ENCODE measurements at regions not wholly inside any gene's neighbourhood (a gene's known extent, or its start where the extent isn't known, plus 50 kb on each side); places are given as distances from the start of the nearest gene placed in this dataset.

- no peak for TF ChIP-seq CTCF (IDR thresholded peaks at IDR 0.05; ENCODE audit: unreplicated experiment in 3 of 3)
- Mint-ChIP-seq H3K27me3 (ENCODE audit: low read depth) (no peaks in the 10 kb centered on the region), H3K36me3 (ENCODE audit: low read depth) (no peaks in the 10 kb centered on the region), H3K27ac (no peak overlapping the region), H3K4me3 (no peak overlapping the region), H3K9me3 (no peaks in the 10 kb centered on the region), H3K4me1 (no peaks in the 10 kb centered on the region)
These were observed 290.9 kb downstream of the LRRIQ3 start for GRCh38 chr1:73907051-73907450.

GRCh38 chr1:73903092-73903491, 294.9 kb downstream of the LRRIQ3 start:
- no peak overlapping the region for H3K4me3 Mint-ChIP-seq
- no peaks in the 10 kb centered on the region for H3K9me3 Mint-ChIP-seq
- H3K4me1 Mint-ChIP-seq: no peaks in the 10 kb centered on the region
- TF ChIP-seq CTCF (IDR thresholded peaks at IDR 0.05; ENCODE audit: unreplicated experiment in 3 of 3): no peak
- H3K36me3 Mint-ChIP-seq (ENCODE audit: low read depth): no peaks in the 10 kb centered on the region
- no peaks in the 10 kb centered on the region for H3K27me3 Mint-ChIP-seq (ENCODE audit: low read depth)
- H3K27ac Mint-ChIP-seq: no peak overlapping the region

- no peaks in the 10 kb centered on the region for H3K4me1 Mint-ChIP-seq
- TF ChIP-seq CTCF (IDR thresholded peaks at IDR 0.05; ENCODE audit: unreplicated experiment in 3 of 3): no peak
- H3K27me3 Mint-ChIP-seq (ENCODE audit: low read depth): no peaks in the 10 kb centered on the region
- H3K27ac Mint-ChIP-seq: no peak overlapping the region
- H3K36me3 Mint-ChIP-seq (ENCODE audit: low read depth): no peaks in the 10 kb centered on the region
- no peaks in the 10 kb centered on the region for H3K9me3 Mint-ChIP-seq
- H3K4me3 Mint-ChIP-seq: no peak overlapping the region
These were observed 296.2 kb downstream of the LRRIQ3 start for GRCh38 chr1:73901738-73902137.

GRCh38 chr1:73899311-73899710, 298.7 kb downstream of the LRRIQ3 start:
- no peaks in the 10 kb centered on the region for H3K9me3 Mint-ChIP-seq
- no peaks in the 10 kb centered on the region for H3K27me3 Mint-ChIP-seq (ENCODE audit: low read depth)
- no peak overlapping the region for H3K4me3 Mint-ChIP-seq

GRCh38 chr1:73898540-73898939, 299.4 kb downstream of the LRRIQ3 start:
- Mint-ChIP-seq H3K4me1 (no peaks in the 10 kb centered on the region), H3K27ac (no peak overlapping the region), H3K4me3 (no peak overlapping the region), H3K36me3 (ENCODE audit: low read depth) (no peaks in the 10 kb centered on the region), H3K9me3 (no peaks in the 10 kb centered on the region), H3K27me3 (ENCODE audit: low read depth) (no peaks in the 10 kb centered on the region)
- TF ChIP-seq CTCF (IDR thresholded peaks at IDR 0.05; ENCODE audit: unreplicated experiment in 3 of 3): no peak

More at GRCh38 chr1:73899311-73899710, 298.7 kb downstream of the LRRIQ3 start:
- no peaks in the 10 kb centered on the region for H3K36me3 Mint-ChIP-seq (ENCODE audit: low read depth)
- TF ChIP-seq CTCF (IDR thresholded peaks at IDR 0.05; ENCODE audit: unreplicated experiment in 3 of 3): no peak
- no peak overlapping the region for H3K27ac Mint-ChIP-seq
- H3K4me1 Mint-ChIP-seq: no peaks in the 10 kb centered on the region

GRCh38 chr1:73887412-73887811, 310.6 kb downstream of the LRRIQ3 start:
- H3K27me3 Mint-ChIP-seq (ENCODE audit: low read depth): no peaks in the 10 kb centered on the region
- no peak for TF ChIP-seq CTCF (IDR thresholded peaks at IDR 0.05; ENCODE audit: unreplicated experiment in 3 of 3)
- no peaks in the 10 kb centered on the region for H3K9me3 Mint-ChIP-seq
- H3K27ac Mint-ChIP-seq: no peak overlapping the region
- H3K4me3 Mint-ChIP-seq: no peak overlapping the region
- no peaks in the 10 kb centered on the region for H3K4me1 Mint-ChIP-seq
- no peaks in the 10 kb centered on the region for H3K36me3 Mint-ChIP-seq (ENCODE audit: low read depth)

Measured in nephron (organoid).